MM.1S (cell line): ENCODE measurements at regions not wholly inside any gene's neighbourhood (a gene's known extent, or its start where the extent isn't known, plus 50 kb on each side); places are given as distances from the start of the nearest gene placed in this dataset.

Source experiments
- DNase-seq: peaks from one replicate; pipeline ENCODE4 v3.0.0-alpha.2; 2015
- H2AFZ ChIP-seq: fragments of 300-600 bp; sonication (generic); 2 replicates; pipeline ENCODE4 v1.6.0; 2016; ENCODE audit warnings: antibody characterized with exemption, low read length
- H3F3A ChIP-seq: fragments of 300-600 bp; sonication (generic); 2 replicates; pipeline ENCODE4 v1.6.1; 2016; ENCODE audit warnings: mild to moderate bottlenecking, antibody characterized with exemption, low read length, moderate library complexity, mixed read lengths; ENCODE audit not compliant: insufficient read depth
- H3K27ac ChIP-seq: fragments of 300-600 bp; sonication (generic); 2 replicates; pipeline ENCODE4 v1.5.1; 2016; ENCODE audit warnings: mild to moderate bottlenecking, low read length
- H3K27me3 ChIP-seq: fragments of 300-600 bp; sonication (generic); replicated peaks from 2 replicates; pipeline ENCODE4 v1.6.0; 2016; ENCODE audit warnings: low read length; ENCODE audit not compliant: insufficient read depth
- H3K36me3 ChIP-seq: fragments of 300-600 bp; sonication (generic); replicated peaks from 2 replicates; pipeline ENCODE4 v1.6.1; 2016; ENCODE audit warnings: mild to moderate bottlenecking, low read length, mixed read lengths; ENCODE audit not compliant: insufficient read depth
- H3K4me1 ChIP-seq: fragments of 300-600 bp; sonication (generic); 2 replicates; pipeline ENCODE4 v1.6.1; 2016; ENCODE audit warnings: low read length, mixed read lengths
- H3K4me2 ChIP-seq: fragments of 300-600 bp; sonication (generic); 2 replicates; pipeline ENCODE4 v1.6.0; 2016; ENCODE audit warnings: low read depth, low read length
- H3K4me3 ChIP-seq: fragments of 300-600 bp; sonication (generic); 2 replicates; pipeline ENCODE4 v1.5.1; 2016; ENCODE audit warnings: low read length, mixed read lengths
- H3K79me2 ChIP-seq: fragments of 300-600 bp; sonication (generic); 2 replicates; pipeline ENCODE4 v1.6.1; 2016; ENCODE audit warnings: mixed run types, low read length, mixed read lengths
- H3K9ac ChIP-seq: fragments of 300-600 bp; sonication (generic); 2 replicates; pipeline ENCODE4 v1.6.1; 2016; ENCODE audit warnings: low read length, mixed read lengths
- H3K9me2 ChIP-seq: fragments of 300-600 bp; sonication (generic); replicated peaks from 2 replicates; pipeline ENCODE4 v1.6.1; 2016; ENCODE audit warnings: mild to moderate bottlenecking, low read length, mixed read lengths; ENCODE audit not compliant: insufficient read depth
- H3K9me3 ChIP-seq: fragments of 300-600 bp; sonication (generic); replicated peaks from 2 replicates; pipeline ENCODE4 v1.6.1; 2016; ENCODE audit warnings: mild to moderate bottlenecking, low read length, mixed read lengths; ENCODE audit not compliant: insufficient read depth
- H4K20me1 ChIP-seq: fragments of 300-600 bp; sonication (generic); 2 replicates; pipeline ENCODE4 v1.6.1; 2016; ENCODE audit warnings: mild to moderate bottlenecking, low read length, moderate library complexity, mixed read lengths; ENCODE audit not compliant: insufficient read depth
- CTCF ChIP-seq: fragments of 300-600 bp; sonication (generic); IDR thresholded peaks from 2 replicates; pipeline ENCODE4 v1.5.1; 2016; ENCODE audit warnings: antibody characterized with exemption, low read length, mixed read lengths
- EZH2 ChIP-seq: fragments of 300-600 bp; sonication (generic); optimal IDR thresholded peaks from 2 replicates; pipeline ENCODE3; 2017; ENCODE audit warnings: low read depth, mild to moderate bottlenecking, antibody characterized with exemption, low read length, mixed read lengths
- EZH2phosphoT487 ChIP-seq: fragments of 300-600 bp; sonication (generic); IDR thresholded peaks from 2 replicates; pipeline ENCODE4 v1.6.1; 2018; ENCODE audit warnings: antibody characterized with exemption, low read length

DNA sequence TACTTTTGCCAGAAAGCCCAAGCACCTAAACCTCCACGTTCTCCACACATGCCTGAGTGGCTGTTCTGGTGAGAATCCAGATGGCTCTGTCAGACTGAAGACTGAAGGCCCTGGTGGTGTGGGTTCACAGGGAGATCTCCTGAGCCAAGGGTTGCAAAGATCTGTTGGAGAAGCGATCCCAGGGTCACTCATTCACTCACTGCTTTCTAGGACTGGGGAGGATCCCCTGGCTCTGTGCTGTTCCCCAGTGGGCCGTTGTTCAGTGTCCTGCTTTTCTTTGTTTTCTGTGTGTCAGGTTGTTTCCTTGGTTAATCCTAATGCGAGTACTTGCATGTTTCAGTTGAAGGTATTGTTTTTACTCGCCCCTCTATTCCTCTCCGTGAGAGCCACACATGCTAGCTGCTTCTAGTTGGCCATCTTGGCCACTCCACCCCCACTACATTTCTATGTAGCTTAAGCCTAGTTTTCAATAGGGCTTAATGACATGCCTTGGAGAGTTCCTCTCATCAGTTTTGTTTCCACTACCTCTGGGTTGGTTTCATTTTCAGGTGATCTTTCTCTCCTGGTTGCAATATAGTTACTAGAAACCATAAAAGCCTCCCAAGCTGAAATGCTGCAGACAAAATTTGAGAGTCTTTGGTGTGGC is 144.5 kb upstream of the SLC38A2 start:
- peak overlapping the region; percentile 71 for H3K9ac ChIP-seq
- no peaks in the 10 kb centered on the region for H3K27me3 ChIP-seq
- 0 out of 2 replicates have a peak, but pooled peaks cover 3% of the 10 kb centered on the region for H3K79me2 ChIP-seq
- H4K20me1 ChIP-seq: no peaks in the 10 kb centered on the region
- H3F3A ChIP-seq: peaks cover 22% of the 10 kb centered on the region
- peak; percentile 94 for DNase-seq
- H3K27ac ChIP-seq: peak overlapping the region; percentile 92
- H3K4me1 ChIP-seq: peaks cover 52% of the 10 kb centered on the region
- H3K9me3 ChIP-seq: no peaks in the 10 kb centered on the region
- no peaks in the 10 kb centered on the region for H3K36me3 ChIP-seq
- H3K4me2 ChIP-seq: peak overlapping the region; percentile 76
- no peaks in the 10 kb centered on the region for H3K9me2 ChIP-seq
- TF ChIP-seq EZH2phosphoT487 (no peak), EZH2 (no peak), CTCF (no peak)
- peak overlapping the region; percentile 43 for H2AFZ ChIP-seq
- peak overlapping the region; percentile 23; the same call in 1 of the 2 replicates for H3K4me3 ChIP-seq

DNA sequence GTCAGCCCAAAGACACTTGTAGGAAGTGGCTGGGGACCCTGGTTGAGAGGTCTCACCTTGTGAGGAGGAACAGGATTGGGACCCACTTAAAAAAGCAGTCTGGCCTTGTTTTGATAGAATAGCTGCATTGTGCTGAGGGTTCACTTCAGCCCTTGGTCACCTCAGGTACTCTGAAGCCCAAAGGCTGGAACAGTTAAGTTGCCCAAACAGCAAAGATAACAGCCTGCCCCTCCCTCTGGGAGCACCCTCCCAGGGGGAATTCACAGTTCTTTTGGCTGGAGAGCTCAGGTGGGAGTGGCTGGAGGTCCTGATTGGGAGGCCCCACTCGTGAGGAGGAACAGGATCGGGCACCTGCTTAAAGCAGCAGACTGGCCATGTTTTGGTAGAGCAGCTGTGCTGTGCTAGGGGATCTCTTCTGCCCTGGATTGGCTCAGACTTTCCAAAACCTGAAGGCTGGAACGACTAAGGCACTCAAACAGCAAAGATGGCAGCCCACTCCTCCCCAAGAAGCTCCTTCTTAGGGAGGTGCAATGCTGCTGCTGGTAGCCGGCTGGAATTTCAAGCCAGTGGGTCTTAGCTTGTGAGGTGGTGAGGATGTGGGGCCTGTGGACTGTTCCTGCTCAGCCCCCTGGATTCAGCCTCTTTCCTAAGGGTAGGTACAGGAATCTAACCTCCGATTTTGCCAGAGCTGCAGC is 143.8 kb upstream of the SLC38A2 start:
- peak overlapping the region; percentile 2; the same call in 1 of the 2 replicates for H3K4me3 ChIP-seq
- H3K27me3 ChIP-seq: no peaks in the 10 kb centered on the region
- peaks cover 45% of the 10 kb centered on the region for H3K4me1 ChIP-seq
- no peaks in the 10 kb centered on the region for H3K9me3 ChIP-seq
- H3K4me2 ChIP-seq: peak overlapping the region; percentile 76
- no peaks in the 10 kb centered on the region for H3K9me2 ChIP-seq
- TF ChIP-seq EZH2phosphoT487 (no peak), EZH2 (no peak), CTCF (no peak)
- H3K79me2 ChIP-seq: 0 out of 2 replicates have a peak, but pooled peaks cover 3% of the 10 kb centered on the region
- no peaks in the 10 kb centered on the region for H3K36me3 ChIP-seq
- H4K20me1 ChIP-seq: no peaks in the 10 kb centered on the region
- peak overlapping the region; percentile 71 for H3K9ac ChIP-seq
- peak overlapping the region; percentile 92 for H3K27ac ChIP-seq
- peaks cover 22% of the 10 kb centered on the region for H3F3A ChIP-seq
- DNase-seq: no peak
- H2AFZ ChIP-seq: peak overlapping the region; percentile 43

GRCh38 chr12:46515829-46516228 is 143.3 kb upstream of the SLC38A2 start:
- H3K36me3 ChIP-seq: no peaks in the 10 kb centered on the region
- peaks cover 22% of the 10 kb centered on the region for H3F3A ChIP-seq
- peaks cover 40% of the 10 kb centered on the region for H3K4me1 ChIP-seq
- H3K9ac ChIP-seq: peak overlapping the region; percentile 71; the same call in 1 of the 2 replicates
- H3K9me2 ChIP-seq: no peaks in the 10 kb centered on the region
- no peak overlapping the region for H3K4me3 ChIP-seq
- no peak overlapping the region for H3K4me2 ChIP-seq
- H3K9me3 ChIP-seq: no peaks in the 10 kb centered on the region
- no peak overlapping the region for H2AFZ ChIP-seq
- H4K20me1 ChIP-seq: no peaks in the 10 kb centered on the region
- no peak for DNase-seq
- H3K27me3 ChIP-seq: no peaks in the 10 kb centered on the region
- no peak for TF ChIP-seq EZH2phosphoT487
- TF ChIP-seq CTCF: no peak
- TF ChIP-seq EZH2: no peak
- 0 out of 2 replicates have a peak, but pooled peaks cover 3% of the 10 kb centered on the region for H3K79me2 ChIP-seq
- H3K27ac ChIP-seq: peak overlapping the region; percentile 92; the same call in 1 of the 2 replicates
